ENCODE measurements at regions not wholly inside any gene's neighbourhood (a gene's known extent, or its start where the extent isn't known, plus 50 kb on each side); places are given as distances from the start of the nearest gene placed in this dataset.

- Mint-ChIP-seq H3K36me3 (peaks cover 40% of the 10 kb centered on the region), H3K9me3 (ENCODE audit: low read depth) (peaks cover 4% of the 10 kb centered on the region), H3K27ac (no peak overlapping the region), H3K4me1 (peaks cover 12% of the 10 kb centered on the region), H3K27me3 (no peaks in the 10 kb centered on the region), H3K4me3 (no peak overlapping the region)
- ATAC-seq, result no peak
- CTCF ChIA-PET, result interaction anchor here (1.3 kb wide), 1 partner anchor 97 kb away, joined by 3 read pairs; no protein-coding TSS in a partner anchor
- DNase-seq, result no peak
Measured at GRCh38 chr1:184903111-184903692, 71.1 kb downstream of the NIBAN1 start.

GRCh38 chr1:184900507-184900906, 73.8 kb downstream of the NIBAN1 start:
- peaks cover 60% of the 10 kb centered on the region for H3K36me3 Mint-ChIP-seq
- peaks cover 17% of the 10 kb centered on the region for H3K4me1 Mint-ChIP-seq
- no peaks in the 10 kb centered on the region for H3K27me3 Mint-ChIP-seq
- ATAC-seq (no peak), DNase-seq (no peak)
- CTCF ChIA-PET, result interaction anchor here (1.6 kb wide), 1 partner anchor 12 kb away, joined by 6 read pairs; no protein-coding TSS in a partner anchor
- no peak overlapping the region for H3K27ac Mint-ChIP-seq
- H3K9me3 Mint-ChIP-seq (ENCODE audit: low read depth), result peaks cover 8% of the 10 kb centered on the region
- H3K4me3 Mint-ChIP-seq, result no peak overlapping the region

GRCh38 chr1:184896000-184896399, 78.3 kb downstream of the NIBAN1 start:
- CTCF ChIA-PET, result no interaction called here
- DNase-seq (no peak), ATAC-seq (no peak)
- H3K9me3 Mint-ChIP-seq (ENCODE audit: low read depth), result peaks cover 4% of the 10 kb centered on the region
- peak overlapping the region; percentile 25 for H3K27ac Mint-ChIP-seq
- no peaks in the 10 kb centered on the region for H3K27me3 Mint-ChIP-seq
- H3K4me3 Mint-ChIP-seq, result no peak overlapping the region
- peaks cover 46% of the 10 kb centered on the region for H3K4me1 Mint-ChIP-seq
- H3K36me3 Mint-ChIP-seq, result peaks cover 65% of the 10 kb centered on the region

GRCh38 chr1:184895086-184895485, 79.2 kb downstream of the NIBAN1 start:
- Mint-ChIP-seq H3K4me3 (no peak overlapping the region), H3K4me1 (peaks cover 55% of the 10 kb centered on the region), H3K9me3 (ENCODE audit: low read depth) (peaks cover 4% of the 10 kb centered on the region), H3K36me3 (peaks cover 66% of the 10 kb centered on the region), H3K27me3 (no peaks in the 10 kb centered on the region), H3K27ac (peak overlapping the region; percentile 48)
- ATAC-seq (no peak), DNase-seq (no peak)
- CTCF ChIA-PET, result interaction anchor here (0.7 to 1.0 kb wide), 4 partner anchors 19 to 90 kb away, joined by 3 to 4 read pairs (median 3); no protein-coding TSS in a partner anchor

GRCh38 chr1:184893695-184894094, 80.6 kb downstream of the NIBAN1 start:
- CTCF ChIA-PET, result interaction anchor here (0.9 to 1.9 kb wide), 3 partner anchors 25 to 50 kb away, joined by 3 to 6 read pairs (median 4); no protein-coding TSS in a partner anchor
- no peak for ATAC-seq
- DNase-seq, result no peak
- Mint-ChIP-seq H3K36me3 (peaks cover 65% of the 10 kb centered on the region), H3K27me3 (no peaks in the 10 kb centered on the region), H3K27ac (no peak overlapping the region), H3K9me3 (ENCODE audit: low read depth) (peaks cover 4% of the 10 kb centered on the region), H3K4me1 (peaks cover 61% of the 10 kb centered on the region), H3K4me3 (no peak overlapping the region)

- peaks cover 64% of the 10 kb centered on the region for H3K4me1 Mint-ChIP-seq
- peak; percentile 84 for ATAC-seq
- H3K4me3 Mint-ChIP-seq, result peak overlapping the region; percentile 38
- peak overlapping the region; percentile 88 for H3K27ac Mint-ChIP-seq
- H3K27me3 Mint-ChIP-seq, result no peaks in the 10 kb centered on the region
- CTCF ChIA-PET, result interaction anchor here (0.7 to 2.0 kb wide), 10 partner anchors 21 to 139 kb away, joined by 3 to 8 read pairs (median 4); partner anchors contain the start of gene NIBAN1
- DNase-seq, result peak; percentile 69
- H3K36me3 Mint-ChIP-seq, result peaks cover 63% of the 10 kb centered on the region
- H3K9me3 Mint-ChIP-seq (ENCODE audit: low read depth), result peaks cover 2% of the 10 kb centered on the region
Measured at GRCh38 chr1:184892116-184892515, 82.2 kb downstream of the NIBAN1 start.

- Mint-ChIP-seq H3K9me3 (ENCODE audit: low read depth) (no peaks in the 10 kb centered on the region), H3K27me3 (no peaks in the 10 kb centered on the region), H3K36me3 (peaks cover 59% of the 10 kb centered on the region), H3K4me1 (peaks cover 65% of the 10 kb centered on the region), H3K4me3 (no peak overlapping the region), H3K27ac (peak overlapping the region; percentile 94)
- no peak for ATAC-seq
- CTCF ChIA-PET, result interaction anchor here (0.8 to 2.0 kb wide), 6 partner anchors 20 to 83 kb away, joined by 3 to 8 read pairs (median 4); partner anchors contain the start of gene NIBAN1
- DNase-seq, result no peak
Measured at GRCh38 chr1:184891440-184891839, 82.9 kb downstream of the NIBAN1 start.

- Mint-ChIP-seq H3K4me1 (peaks cover 58% of the 10 kb centered on the region), H3K9me3 (ENCODE audit: low read depth) (no peaks in the 10 kb centered on the region), H3K36me3 (peaks cover 57% of the 10 kb centered on the region), H3K27me3 (no peaks in the 10 kb centered on the region), H3K27ac (peak overlapping the region; percentile 94), H3K4me3 (peak overlapping the region; percentile 68)
- ATAC-seq (peak; percentile 69), DNase-seq (peak; percentile 67)
- CTCF ChIA-PET, result interaction anchor here (1.4 to 1.6 kb wide), 2 partner anchors 22 to 84 kb away, joined by 3 read pairs; partner anchors contain the start of gene NIBAN1
Measured at GRCh38 chr1:184890539-184890973, 83.8 kb downstream of the NIBAN1 start.

- peaks cover 56% of the 10 kb centered on the region for H3K4me1 Mint-ChIP-seq
- no peaks in the 10 kb centered on the region for H3K9me3 Mint-ChIP-seq (ENCODE audit: low read depth)
- H3K36me3 Mint-ChIP-seq, result peaks cover 60% of the 10 kb centered on the region
- H3K4me3 Mint-ChIP-seq, result no peak overlapping the region
- CTCF ChIA-PET, result interaction anchor here (1.3 to 1.6 kb wide), 3 partner anchors 21 to 85 kb away, joined by 3 to 4 read pairs (median 3); partner anchors contain the start of gene NIBAN1
- H3K27me3 Mint-ChIP-seq, result no peaks in the 10 kb centered on the region
- ATAC-seq, result no peak
- H3K27ac Mint-ChIP-seq, result no peak overlapping the region
- no peak for DNase-seq
Measured at GRCh38 chr1:184889902-184890301, 84.4 kb downstream of the NIBAN1 start.

- peaks cover 53% of the 10 kb centered on the region for H3K4me1 Mint-ChIP-seq
Measured at GRCh38 chr1:184889166-184889565, 85.1 kb downstream of the NIBAN1 start.

GRCh38 chr1:184888505-184888904, 85.8 kb downstream of the NIBAN1 start:
- peaks cover 57% of the 10 kb centered on the region for H3K36me3 Mint-ChIP-seq
- H3K4me3 Mint-ChIP-seq, result no peak overlapping the region
- H3K27me3 Mint-ChIP-seq, result no peaks in the 10 kb centered on the region
- no peak overlapping the region for H3K27ac Mint-ChIP-seq
- ATAC-seq, result no peak
- peaks cover 53% of the 10 kb centered on the region for H3K4me1 Mint-ChIP-seq
- CTCF ChIA-PET, result interaction anchor here (0.5 to 1.3 kb wide), 2 partner anchors 83 to 152 kb away, joined by 3 to 4 read pairs; no protein-coding TSS in a partner anchor
- no peaks in the 10 kb centered on the region for H3K9me3 Mint-ChIP-seq (ENCODE audit: low read depth)
- no peak for DNase-seq

More at GRCh38 chr1:184889166-184889565, 85.1 kb downstream of the NIBAN1 start:
- no peak overlapping the region for H3K27ac Mint-ChIP-seq
- ATAC-seq (no peak), DNase-seq (no peak)
- H3K9me3 Mint-ChIP-seq (ENCODE audit: low read depth), result no peaks in the 10 kb centered on the region
- CTCF ChIA-PET, result interaction anchor here (0.5 to 1.6 kb wide), 3 partner anchors 20 to 152 kb away, joined by 3 to 4 read pairs (median 3); no protein-coding TSS in a partner anchor
- H3K36me3 Mint-ChIP-seq, result peaks cover 59% of the 10 kb centered on the region
- no peaks in the 10 kb centered on the region for H3K27me3 Mint-ChIP-seq
- H3K4me3 Mint-ChIP-seq, result no peak overlapping the region

- Mint-ChIP-seq H3K9me3 (ENCODE audit: low read depth) (no peaks in the 10 kb centered on the region), H3K27me3 (no peaks in the 10 kb centered on the region), H3K4me3 (no peak overlapping the region), H3K27ac (no peak overlapping the region), H3K4me1 (peaks cover 31% of the 10 kb centered on the region), H3K36me3 (peaks cover 69% of the 10 kb centered on the region)
- DNase-seq (no peak), ATAC-seq (peak; percentile 58)
- CTCF ChIA-PET, result interaction anchor here (1.1 to 1.3 kb wide), 3 partner anchors 13 to 99 kb away, joined by 3 read pairs; no protein-coding TSS in a partner anchor
Measured at GRCh38 chr1:184882957-184883815, 91.1 kb downstream of the NIBAN1 start.

Measured in activated CD8-positive, alpha-beta memory T cell treated with anti-CD3 and anti-CD28 coated beads, Interleukin-2, amount 10 ng/mL, durations not matched to agents 7 days and 5 days (primary cell).